ENCODE measurements at regions not wholly inside any gene's neighbourhood (a gene's known extent, or its start where the extent isn't known, plus 50 kb on each side); places are given as distances from the start of the nearest gene placed in this dataset.

GRCh38 chr11:92329646-92330045 lies 105.0 kb downstream of the FAT3 start:
- TF ChIP-seq CTCF (IDR thresholded peaks at IDR 0.05): no peak
- no peaks in the 10 kb centered on the region for H3K27me3 Mint-ChIP-seq (ENCODE audit: low read depth)

GRCh38 chr11:92330114-92330513 lies 105.5 kb downstream of the FAT3 start:
- no peaks in the 10 kb centered on the region for H3K36me3 Mint-ChIP-seq (ENCODE audit: low read depth)
- no peak overlapping the region for H3K27ac Mint-ChIP-seq (ENCODE audit: unreplicated experiment)
- no peaks in the 10 kb centered on the region for H3K9me3 Mint-ChIP-seq (ENCODE audit: low read depth)
- no peak for DNase-seq (ENCODE audit: low spot score)
- H3K4me1 Mint-ChIP-seq (ENCODE audit: low read depth): peaks cover 43% of the 10 kb centered on the region
- TF ChIP-seq CTCF (IDR thresholded peaks at IDR 0.05): no peak
- no peaks in the 10 kb centered on the region for H3K27me3 Mint-ChIP-seq (ENCODE audit: low read depth)
- H3K4me3 Mint-ChIP-seq (ENCODE audit: unreplicated experiment): no peak overlapping the region

More at GRCh38 chr11:92329646-92330045, 105.0 kb downstream of the FAT3 start:
- H3K27ac Mint-ChIP-seq (ENCODE audit: unreplicated experiment): peak overlapping the region; percentile 57
- peak overlapping the region; percentile 15 for H3K4me3 Mint-ChIP-seq (ENCODE audit: unreplicated experiment)
- DNase-seq (ENCODE audit: low spot score): no peak
- no peaks in the 10 kb centered on the region for H3K9me3 Mint-ChIP-seq (ENCODE audit: low read depth)
- peaks cover 43% of the 10 kb centered on the region for H3K4me1 Mint-ChIP-seq (ENCODE audit: low read depth)
- H3K36me3 Mint-ChIP-seq (ENCODE audit: low read depth): no peaks in the 10 kb centered on the region

GRCh38 chr11:92332986-92333385 lies 108.4 kb downstream of the FAT3 start:
- no peak for DNase-seq (ENCODE audit: low spot score)
- H3K36me3 Mint-ChIP-seq (ENCODE audit: low read depth): no peaks in the 10 kb centered on the region
- peak overlapping the region; percentile 51 for H3K27ac Mint-ChIP-seq (ENCODE audit: unreplicated experiment)
- H3K4me3 Mint-ChIP-seq (ENCODE audit: unreplicated experiment): no peak overlapping the region
- H3K9me3 Mint-ChIP-seq (ENCODE audit: low read depth): no peaks in the 10 kb centered on the region
- TF ChIP-seq CTCF (IDR thresholded peaks at IDR 0.05): no peak
- H3K27me3 Mint-ChIP-seq (ENCODE audit: low read depth): no peaks in the 10 kb centered on the region
- peaks cover 45% of the 10 kb centered on the region for H3K4me1 Mint-ChIP-seq (ENCODE audit: low read depth)

GRCh38 chr11:92340839-92341238 lies 116.2 kb downstream of the FAT3 start:
- Mint-ChIP-seq H3K4me1 (ENCODE audit: low read depth) (peaks cover 35% of the 10 kb centered on the region), H3K9me3 (ENCODE audit: low read depth) (peaks cover 2% of the 10 kb centered on the region), H3K27me3 (ENCODE audit: low read depth) (no peaks in the 10 kb centered on the region), H3K36me3 (ENCODE audit: low read depth) (no peaks in the 10 kb centered on the region), H3K4me3 (ENCODE audit: unreplicated experiment) (no peak overlapping the region), H3K27ac (ENCODE audit: unreplicated experiment) (no peak overlapping the region)
- peak; percentile 74 for TF ChIP-seq CTCF (IDR thresholded peaks at IDR 0.05)
- DNase-seq (ENCODE audit: low spot score): no peak

GRCh38 chr11:92342034-92342720 lies 117.6 kb downstream of the FAT3 start:
- TF ChIP-seq CTCF (IDR thresholded peaks at IDR 0.05): no peak
- Mint-ChIP-seq H3K9me3 (ENCODE audit: low read depth) (peaks cover 2% of the 10 kb centered on the region), H3K4me1 (ENCODE audit: low read depth) (peaks cover 36% of the 10 kb centered on the region), H3K27me3 (ENCODE audit: low read depth) (no peaks in the 10 kb centered on the region), H3K27ac (ENCODE audit: unreplicated experiment) (peak overlapping the region; percentile 10), H3K4me3 (ENCODE audit: unreplicated experiment) (no peak overlapping the region), H3K36me3 (ENCODE audit: low read depth) (no peaks in the 10 kb centered on the region)
- DNase-seq (ENCODE audit: low spot score): no peak
